HG03575 (cell line): ENCODE measurements at regions not wholly inside any gene's neighbourhood (a gene's known extent, or its start where the extent isn't known, plus 50 kb on each side); places are given as distances from the start of the nearest gene placed in this dataset.

ENCODE experiments used
- ATAC-seq: cut with Tn5 transposase; IDR thresholded peaks from one replicate; pipeline ENCODE4 v1.9.1; 2021; ENCODE audit not compliant: unreplicated experiment, insufficient number of reproducible peaks, low FRiP score; ENCODE audit errors: extremely low read depth

DNA sequence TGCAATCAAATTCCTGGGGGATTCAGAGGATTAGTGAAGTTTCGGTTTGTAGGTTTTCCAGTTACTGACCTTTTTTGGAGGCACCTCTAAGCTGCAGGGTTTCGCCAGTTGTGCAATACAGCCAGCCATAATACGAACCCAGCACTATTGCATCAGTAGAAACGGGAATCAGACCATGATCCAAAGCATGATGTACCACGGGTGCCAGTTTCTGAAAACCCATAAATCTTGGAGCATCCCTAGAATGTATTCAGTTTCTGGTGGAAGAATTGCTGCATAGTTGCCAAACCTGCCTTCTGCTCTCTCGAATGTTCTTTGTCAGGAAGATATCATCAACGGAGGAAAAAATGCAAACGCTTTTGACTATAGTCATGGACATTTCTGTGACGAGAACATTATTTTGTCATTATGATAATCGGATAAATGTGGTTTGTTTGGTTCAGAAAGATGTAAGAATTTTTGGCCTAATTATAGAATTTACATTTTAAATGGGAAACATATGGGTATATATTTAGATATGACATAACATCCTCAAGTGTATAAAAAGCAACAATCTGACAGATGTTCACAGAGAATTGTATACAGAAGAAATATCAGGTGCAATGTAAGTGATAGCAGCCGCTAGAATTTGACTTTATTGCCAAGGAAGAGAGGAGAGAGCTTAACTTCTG is 186.2 kb upstream of the PRKCQ start:
- ATAC-seq, result no peak

DNA sequence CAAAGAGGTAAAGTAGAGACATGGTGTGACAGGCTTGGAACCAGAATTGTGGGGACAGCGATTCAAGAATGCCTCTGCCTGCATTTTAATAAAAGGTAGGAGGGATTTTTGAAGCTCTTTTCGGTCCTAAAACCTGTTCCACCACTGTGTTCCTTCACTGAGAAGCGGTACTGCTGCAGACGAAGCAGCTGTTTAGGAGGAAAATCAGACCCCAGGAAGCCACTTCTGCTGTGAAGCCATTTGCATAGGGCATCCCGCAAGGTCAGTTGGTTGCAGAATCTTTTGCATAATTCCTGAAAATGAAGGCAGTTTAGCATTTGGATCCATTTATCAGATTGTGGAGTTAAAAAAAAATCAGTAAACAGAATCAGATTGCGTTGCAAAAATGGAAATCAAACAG is 183.3 kb upstream of the PRKCQ start:
- no peak for ATAC-seq

DNA sequence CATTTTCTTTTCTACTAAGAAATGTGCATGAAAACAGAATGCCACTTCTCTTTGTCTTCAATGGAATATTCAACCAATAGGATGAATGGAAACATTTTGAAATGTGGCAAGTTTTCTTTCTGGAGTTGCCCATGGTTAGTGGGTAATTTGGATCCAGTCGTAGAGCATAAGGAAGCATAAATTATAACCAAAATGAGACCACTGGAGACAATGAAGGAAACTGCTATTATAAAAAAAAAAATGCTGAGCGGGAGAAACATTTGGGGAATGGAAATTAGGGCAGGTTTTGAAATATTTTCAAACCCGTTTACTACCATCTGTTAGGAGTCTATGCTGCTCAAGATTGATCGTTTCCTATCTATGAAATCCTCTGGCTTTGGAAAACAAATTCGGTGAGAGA is 182.9 kb upstream of the PRKCQ start:
- no peak for ATAC-seq

DNA sequence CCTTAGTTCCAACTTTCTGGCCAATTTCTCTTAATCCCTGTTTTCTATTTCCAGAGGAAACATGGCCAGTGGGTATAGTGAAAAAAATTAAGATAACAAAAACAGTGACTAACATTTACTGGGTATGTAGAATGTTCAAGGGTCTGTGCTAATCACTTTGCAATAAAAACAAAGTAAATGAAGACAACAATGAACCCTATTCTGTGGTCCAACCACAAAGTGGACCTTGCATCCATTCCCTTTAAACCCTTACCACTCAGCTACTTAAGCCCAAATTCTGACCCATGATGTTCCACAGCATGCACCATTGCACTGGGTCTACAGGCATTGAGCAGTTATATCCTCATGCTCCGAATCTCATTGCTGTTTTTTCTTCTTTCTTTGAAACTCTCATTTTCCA is 179.9 kb upstream of the PRKCQ start:
- no peak for ATAC-seq

DNA sequence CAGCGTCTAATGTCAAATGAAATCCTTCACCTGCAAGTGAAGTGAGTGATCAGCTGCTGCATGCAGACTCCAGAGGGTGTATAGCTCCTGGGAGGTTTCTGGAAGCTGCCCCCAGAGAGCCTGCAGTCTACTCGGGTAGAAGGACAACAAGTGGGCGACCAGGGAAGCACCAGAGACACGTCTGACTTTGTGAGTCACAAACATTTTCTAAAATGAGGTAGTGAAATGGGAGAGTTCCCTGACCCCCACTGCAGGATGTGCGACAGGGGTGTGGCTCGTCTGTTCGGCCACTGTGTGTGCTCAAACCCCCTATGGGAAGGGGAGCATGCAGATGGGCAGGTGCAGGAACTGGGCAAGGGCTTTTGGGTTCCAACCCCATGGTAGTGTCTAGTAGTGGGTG is 177.1 kb upstream of the PRKCQ start:
- no peak for ATAC-seq

DNA sequence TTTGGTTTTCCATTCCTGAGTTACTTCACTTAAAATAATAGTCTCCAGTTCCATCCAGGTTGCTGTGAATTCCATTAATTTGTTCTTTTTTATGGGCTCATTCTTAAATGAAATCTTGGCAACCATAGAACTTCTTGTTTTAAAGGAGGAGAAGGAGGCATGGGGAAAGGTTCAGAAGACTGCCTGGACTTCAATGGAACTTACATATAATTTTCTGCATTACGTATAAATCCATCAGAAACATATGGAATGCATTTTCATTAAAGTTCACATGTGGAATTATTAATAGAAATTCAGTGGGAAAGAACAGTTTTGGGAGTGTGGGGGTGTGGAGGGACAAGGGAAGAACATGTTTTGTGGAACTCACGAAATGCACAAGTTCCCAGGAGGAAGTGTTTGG is 176.6 kb upstream of the PRKCQ start:
- no peak for ATAC-seq

DNA sequence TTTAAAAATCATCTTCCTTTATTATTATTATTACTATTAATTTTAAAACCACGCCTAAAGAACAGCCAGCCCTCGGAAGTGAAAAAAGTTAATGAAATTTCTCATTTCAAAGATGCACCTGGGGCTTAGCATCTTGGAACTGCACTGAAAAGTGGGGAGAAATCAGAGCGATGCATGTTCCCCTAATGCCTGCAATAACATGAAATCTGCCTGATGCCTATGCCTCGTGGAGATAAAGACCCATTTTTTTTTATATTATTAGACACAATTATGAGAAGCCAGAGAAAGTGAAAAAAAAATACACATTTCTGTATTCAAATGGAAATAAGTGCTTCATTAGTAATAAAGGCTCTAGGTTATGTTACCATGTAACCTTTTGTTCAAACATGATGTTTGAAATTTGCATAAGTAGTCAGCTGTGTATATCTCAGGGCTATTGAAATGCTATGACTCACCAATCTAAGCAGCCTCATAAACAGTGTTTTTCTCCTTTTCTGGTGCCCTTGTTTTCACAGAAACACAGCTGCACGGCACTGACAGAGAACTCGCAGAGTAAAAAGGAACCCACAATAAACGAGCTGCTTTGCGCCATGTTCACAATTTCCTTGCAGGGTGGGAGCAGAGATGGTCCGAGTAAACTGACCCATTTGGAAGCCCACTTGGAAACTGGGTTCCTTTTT is 175.8 kb upstream of the PRKCQ start:
- no peak for ATAC-seq

DNA sequence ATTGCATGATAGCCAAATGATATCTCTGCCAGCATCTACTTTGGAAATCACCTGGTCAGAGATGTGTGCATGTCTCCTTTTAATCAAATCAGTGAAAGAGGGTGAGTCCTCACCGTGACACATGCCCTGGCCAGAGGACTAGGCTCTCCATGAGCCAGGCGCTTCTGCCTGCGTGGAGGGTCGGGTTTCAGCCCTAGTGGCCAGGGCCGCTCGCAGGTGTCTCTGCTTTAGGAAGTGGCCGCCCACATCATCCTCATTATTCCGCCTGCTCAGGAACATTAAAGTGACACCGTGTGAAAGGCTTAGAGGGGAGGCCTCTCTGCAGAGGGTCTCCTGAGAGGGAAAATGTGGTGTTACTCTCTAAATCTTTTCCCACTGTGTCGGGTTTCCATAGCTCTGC is 173.6 kb upstream of the PRKCQ start:
- ATAC-seq, result no peak

DNA sequence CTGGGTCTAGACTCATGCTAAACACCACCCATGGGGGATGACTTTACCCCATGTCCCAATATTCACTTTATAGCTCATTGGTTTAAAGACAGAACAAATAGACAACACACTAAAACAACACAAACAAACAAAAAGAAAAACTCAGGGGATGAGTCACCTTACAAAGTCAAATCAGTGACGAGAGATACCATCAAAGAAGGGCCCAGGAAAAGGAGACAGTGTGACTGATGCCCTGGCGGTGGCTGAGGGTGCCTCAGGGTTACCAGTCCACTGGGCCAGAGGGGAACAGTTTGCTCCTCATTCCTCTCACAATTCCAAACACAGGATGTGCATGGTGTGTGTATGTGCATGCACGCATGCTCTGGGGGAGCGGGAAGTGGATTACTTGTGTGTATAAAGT is 171.3 kb upstream of the PRKCQ start:
- no peak for ATAC-seq

DNA sequence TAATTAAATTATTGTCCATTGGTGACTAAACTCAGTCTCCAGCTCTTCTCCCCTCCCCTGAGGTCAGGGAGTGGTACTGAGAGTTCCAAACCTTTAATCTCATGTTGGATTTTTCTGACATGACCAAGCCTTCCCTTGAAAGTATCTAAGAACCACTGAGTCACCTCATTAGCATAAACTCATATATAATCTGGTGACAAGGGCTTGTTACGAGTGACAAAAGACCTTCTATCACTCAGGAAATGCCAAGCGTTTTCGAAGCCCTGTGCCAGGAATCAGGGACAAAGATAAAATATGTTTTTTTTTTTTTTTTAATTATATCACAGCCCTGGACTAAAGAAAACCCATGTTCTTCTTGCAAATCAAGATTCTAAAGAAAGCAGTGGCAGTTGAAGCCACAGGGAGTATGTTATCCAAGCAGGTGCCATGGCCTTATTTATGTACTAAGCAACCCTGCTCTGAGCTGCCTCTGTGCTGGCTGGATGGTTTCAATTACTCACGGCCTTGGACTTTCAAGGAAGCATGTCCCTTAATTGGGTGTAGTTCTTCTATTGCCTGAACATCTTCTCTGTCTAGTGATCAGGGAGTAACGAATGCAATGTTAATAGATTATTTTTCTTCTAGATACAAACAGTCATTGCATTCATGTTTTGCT is 169.0 kb upstream of the PRKCQ start:
- no peak for ATAC-seq

DNA sequence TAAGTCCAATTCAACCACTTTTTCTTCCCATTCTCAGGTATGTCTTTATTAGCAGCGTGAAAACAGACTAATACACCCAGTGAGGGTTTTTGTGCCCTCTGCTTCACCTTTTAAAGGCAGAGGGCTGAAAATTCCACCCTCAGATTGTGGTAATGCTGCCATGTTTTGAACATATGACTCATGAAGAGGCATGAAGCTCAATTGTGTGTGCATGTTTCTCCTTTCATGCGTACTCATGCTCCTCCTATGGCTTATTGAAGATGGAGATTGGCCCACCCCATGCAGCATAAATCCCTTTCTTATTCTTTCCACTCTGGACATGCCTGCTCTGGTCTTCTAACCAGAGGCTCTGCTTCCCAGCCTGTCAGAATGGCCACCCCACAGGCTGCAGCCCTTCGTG is 168.0 kb upstream of the PRKCQ start:
- no peak for ATAC-seq

DNA sequence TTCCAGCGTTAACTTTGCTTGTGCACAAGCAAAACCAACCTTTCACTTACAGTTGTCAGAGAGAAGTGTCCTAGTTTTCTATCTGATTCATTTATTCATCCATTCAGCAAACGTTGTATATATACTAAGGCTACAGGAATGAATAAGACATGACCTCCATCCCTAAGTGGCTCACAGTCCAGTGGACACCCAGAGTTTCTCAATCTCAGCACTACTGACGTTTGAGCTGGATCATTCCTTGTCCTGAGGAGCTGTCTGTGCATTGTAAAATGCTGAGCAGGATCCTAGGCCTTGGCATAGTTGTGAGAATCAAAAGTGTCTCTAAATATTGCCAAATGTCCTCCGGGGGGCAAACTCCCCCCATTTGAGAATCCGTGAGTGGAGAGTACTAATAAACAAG is 166.7 kb upstream of the PRKCQ start:
- ATAC-seq, result no peak

DNA sequence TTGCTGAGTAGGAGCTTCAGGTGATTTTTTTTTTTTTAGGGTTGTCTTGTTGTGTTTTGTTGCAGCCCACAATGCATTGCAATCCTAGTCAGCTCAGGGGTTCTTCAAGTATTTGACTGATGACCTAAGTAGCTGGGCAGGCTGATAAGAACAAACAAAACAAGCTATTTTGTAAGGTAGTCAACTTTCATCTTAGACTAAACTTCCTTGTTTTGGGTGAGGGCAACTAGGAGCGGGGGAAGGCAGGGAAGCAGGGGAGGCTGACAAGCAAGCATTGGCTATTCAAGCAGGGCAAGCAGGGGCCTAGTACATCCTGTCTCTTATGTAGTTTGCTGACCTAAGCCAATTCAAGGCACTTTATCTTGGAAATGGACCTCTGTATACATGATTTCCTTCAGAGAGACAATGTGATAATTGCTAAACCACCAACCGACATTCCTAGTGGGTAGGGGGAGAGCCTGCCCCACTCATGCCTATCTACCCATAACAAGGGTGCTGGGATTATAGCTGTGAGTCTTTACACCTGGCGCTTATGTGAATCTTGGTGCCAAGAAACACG is 163.3 kb upstream of the PRKCQ start:
- ATAC-seq, result no peak

DNA sequence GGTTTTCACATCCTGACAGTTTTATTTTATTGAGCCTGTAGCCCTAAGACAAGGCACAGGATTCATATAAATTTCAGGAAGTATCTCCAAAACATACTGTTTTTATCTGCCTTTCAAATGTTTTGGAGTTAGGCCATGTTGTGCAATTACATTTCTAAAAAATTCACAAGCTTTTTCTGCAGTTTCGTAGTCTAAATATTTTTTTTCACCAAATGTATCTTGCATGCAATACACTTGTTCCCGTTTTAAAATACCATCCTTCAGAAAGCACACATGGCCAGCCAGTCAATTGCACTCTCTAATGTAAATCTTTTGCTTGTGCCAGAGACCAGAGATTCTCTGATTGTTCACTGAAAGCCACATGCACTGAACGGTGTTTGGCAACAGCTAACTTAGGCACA is 161.5 kb upstream of the PRKCQ start:
- ATAC-seq, result no peak

DNA sequence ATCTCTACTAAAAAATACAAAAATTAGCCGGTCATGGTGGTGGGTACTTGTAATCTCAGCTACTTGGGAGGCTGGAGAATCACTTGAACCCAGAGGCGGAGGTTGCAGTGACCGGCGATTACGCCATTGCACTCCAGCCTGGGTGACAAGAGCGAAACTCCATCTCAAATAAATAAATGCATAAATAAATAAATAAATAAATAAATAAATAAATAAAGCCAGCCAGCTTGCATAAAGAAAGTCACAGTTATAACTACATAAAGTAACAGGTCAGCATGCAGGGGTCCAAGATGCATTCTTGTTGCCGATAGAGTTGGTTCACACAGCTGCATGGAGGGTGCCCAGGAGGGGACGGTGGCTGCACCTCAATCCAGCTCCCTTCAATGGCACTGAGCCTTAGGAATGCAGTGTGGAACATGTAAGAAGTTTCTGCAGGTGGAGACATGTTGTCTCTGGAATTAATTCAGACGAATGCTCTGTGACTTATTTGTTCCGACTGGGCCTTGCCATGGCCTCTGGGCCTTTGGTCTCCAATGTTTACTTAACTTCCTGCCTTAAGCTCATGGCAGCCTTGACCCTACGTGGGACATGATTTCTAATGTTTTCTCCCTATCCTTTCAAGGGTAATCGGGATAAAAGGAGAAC is 159.6 kb upstream of the PRKCQ start:
- ATAC-seq, result no peak

DNA sequence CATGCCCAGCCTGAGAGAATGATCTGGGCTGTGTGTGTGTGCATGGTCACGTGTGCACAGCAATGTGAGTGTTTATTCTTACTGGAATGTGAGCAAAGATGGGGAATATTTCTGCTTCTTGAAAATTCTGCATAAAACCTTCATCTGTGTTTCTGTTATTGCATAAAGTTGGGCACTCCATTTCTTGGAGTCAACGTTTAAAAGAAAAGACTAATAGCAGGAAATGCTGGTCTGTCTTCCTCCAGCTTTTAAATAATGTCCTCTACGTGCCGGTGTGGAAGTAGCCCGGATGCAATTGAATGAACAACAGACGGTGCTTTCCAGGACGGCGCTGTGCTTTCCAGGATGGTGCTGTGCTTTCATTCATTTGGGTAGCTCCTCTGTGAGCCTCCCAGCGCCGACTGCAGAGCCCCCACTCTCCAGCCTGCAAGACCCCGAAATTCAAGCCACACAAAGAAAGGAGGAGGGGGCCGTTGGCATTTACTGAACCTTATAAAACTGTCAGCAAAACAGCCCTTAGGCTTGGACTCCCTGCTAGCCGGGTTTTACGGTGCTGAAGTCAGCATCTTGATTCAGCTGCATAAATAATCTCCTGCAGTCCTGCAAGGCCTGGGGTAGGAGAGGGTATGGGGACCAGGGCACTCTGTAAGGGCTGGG is 158.2 kb upstream of the PRKCQ start:
- ATAC-seq, result no peak

DNA sequence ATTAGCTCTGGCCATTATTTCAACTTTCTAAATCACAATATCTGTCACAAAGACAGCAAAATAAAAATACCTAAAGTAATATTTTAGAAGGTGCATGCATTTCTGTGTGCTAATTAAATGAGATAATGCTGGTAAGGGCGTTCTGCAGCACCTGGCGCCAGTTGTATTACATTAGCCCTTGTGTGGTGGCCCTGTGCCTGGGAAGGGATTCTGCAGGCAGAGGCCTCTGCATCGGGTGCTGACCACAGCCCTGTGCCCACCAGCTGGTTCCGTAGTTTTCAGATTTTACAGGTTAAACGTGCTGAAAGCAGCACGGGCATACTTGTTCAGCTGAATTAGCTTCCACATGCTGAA is 157.7 kb upstream of the PRKCQ start:
- no peak for ATAC-seq

DNA sequence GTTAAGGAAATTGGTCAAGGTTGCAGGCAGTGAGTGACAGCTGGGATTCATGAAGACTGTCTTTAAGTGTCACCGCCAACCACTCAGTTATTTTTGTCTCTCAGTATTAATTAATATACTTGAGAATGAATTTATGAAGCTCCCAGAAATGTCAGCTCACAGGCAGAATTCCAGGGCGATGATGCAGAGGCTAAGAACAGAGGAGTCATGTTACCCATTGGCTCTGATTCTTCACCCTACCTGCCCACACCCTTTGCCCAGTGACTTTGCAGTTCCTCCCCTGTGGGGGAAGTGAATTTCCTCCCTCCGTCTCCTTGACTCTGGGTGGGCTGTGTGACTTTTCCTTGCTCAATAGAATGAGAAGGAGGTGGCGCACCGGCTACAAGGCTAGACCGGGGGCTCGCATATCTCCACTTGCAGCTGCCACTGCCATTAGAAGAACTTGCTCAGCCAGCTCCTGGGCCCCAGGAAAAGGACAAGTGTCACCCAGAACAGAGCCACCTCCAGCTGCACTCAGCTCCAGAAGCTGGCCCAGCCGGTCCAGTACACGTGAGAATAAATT is 157.1 kb upstream of the PRKCQ start:
- ATAC-seq, result no peak

DNA sequence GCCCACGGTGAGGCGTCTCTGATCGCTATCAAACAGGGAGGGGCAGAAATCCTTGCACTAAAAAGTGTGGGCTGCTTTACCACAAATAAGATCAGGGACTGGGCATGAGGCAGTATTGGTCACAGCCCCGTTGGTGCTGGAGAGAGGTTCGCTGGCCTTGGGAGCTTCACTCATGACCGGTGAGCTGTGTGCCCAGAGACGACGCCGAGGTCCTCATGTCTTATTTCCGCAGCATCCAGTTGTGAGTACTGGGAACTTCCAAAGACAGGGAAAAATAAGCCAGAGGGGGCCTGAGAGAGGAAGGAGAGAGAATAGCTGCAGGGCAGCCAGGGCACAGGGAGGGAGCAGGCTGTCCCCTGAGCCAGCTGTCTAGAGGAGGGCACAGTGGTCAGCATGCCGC is 154.2 kb upstream of the PRKCQ start:
- ATAC-seq, result no peak
